GM21786 (cell line): ENCODE measurements at regions not wholly inside any gene's neighbourhood (a gene's known extent, or its start where the extent isn't known, plus 50 kb on each side); places are given as distances from the start of the nearest gene placed in this dataset.
"Not testable (repeated sequence)": the region's sequence is repeated elsewhere in the genome, so short reads cannot be mapped to it uniquely, and the experiment has no call there.

Experiments used
- ATAC-seq: cut with Tn5 transposase; IDR thresholded peaks from one replicate; pipeline ENCODE4 v1.9.1; 2021; ENCODE audit not compliant: unreplicated experiment

DNA sequence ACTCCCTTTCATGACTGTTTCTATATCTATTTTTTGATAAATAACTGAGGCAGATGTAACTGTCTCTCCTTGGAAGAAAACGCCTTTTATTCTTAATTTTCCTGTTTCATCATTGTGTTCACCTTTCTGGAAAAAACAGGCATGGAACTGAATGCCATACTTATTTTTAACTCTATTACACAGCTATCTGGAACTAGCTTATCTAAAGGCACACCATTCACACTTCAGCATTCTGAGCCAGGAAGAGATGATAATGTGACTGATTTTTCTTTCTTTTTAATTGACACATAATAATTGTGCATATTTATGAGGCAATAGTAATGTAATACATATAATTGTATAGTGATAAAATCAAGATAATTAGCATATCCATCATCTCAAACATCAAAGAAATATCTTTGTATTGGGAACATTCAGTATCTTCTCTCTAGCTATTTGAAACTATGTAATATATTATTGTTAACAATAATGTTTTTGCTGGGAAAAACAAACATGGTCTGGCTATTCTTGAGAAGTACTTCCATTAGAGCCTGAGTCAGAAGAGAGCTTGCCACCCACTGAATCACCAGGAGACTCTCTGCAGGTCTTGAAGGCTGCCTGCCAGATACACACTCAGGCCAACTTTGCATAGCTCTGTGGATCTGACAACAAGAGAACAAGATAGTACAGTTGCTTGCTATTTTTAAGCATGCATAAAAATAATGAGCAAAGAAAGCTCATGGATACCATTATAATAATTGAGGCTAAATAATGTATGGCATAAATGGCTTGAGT lies 501.0 kb upstream of the EDIL3 start:
- ATAC-seq: no peak

DNA sequence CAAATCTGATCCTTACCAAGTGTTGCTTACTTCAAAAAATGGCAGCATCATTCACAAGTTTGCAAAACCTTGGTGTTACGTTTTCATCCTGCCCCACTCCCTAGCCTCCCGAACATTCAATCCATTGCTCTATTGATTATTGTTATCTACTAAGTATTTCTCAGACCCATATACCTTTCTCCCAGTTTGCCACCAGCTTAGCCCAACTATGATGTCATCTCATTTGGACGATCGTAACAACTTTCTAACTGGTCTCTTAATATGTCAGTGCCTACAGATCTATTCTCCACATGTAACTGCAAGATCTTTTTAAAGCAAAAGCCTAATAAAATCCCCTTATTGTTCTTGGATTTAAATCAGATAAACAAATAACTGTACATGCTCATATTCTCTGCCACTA lies 497.1 kb upstream of the EDIL3 start:
- no peak for ATAC-seq

DNA sequence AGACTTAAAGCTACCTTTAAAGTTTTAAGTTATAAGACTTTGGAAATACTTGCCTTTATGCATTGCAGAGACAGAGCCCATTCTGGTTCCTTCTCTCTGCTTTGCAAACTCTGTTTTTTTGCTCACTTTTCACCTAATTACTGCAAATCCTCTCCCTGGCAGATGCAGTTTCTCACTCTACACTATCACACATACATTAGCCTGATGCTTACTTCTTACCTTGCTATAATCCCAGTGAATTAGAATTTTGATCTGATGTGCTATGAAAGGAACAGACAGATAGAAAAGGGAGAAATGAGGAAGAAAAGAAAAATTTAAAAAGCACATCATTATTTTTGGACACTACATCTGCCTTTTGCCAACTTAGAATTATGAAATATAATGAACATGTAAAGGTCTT lies 489.5 kb upstream of the EDIL3 start:
- ATAC-seq: no peak

- no peak for ATAC-seq
Measured at GRCh38 chr5:84872768-84873167, 488.1 kb upstream of the EDIL3 start.

GRCh38 chr5:84870369-84870768 lies 485.7 kb upstream of the EDIL3 start:
- ATAC-seq: no peak

- no peak for ATAC-seq
Measured at GRCh38 chr5:84869675-84870074, 485.0 kb upstream of the EDIL3 start.

- ATAC-seq: not testable (repeated sequence)
Measured at GRCh38 chr5:84863936-84864335, 479.3 kb upstream of the EDIL3 start.

- ATAC-seq: no peak
Measured at GRCh38 chr5:84863020-84863419, 478.3 kb upstream of the EDIL3 start.

GRCh38 chr5:84862132-84862531 lies 477.5 kb upstream of the EDIL3 start:
- no peak for ATAC-seq

DNA sequence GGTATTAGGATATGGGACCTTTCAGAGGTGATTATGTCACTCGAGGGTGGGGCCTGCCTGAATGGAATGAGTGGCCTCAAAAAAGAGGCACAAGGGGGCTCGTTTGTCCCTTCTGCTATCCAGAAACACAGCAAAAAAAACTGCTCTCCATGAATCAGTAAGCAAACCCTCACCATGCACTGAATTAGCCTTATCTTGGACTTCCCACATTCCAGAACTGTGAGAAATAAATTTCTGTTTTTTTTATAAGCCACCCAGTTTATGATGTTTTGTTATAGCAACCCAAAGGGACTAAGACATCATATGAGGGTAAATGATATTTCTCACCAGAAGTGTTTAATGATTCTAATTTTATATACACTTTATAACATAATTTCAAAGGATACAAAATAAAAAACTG lies 476.6 kb upstream of the EDIL3 start:
- no peak for ATAC-seq

- ATAC-seq: no peak
Measured at GRCh38 chr5:84859056-84859455, 474.4 kb upstream of the EDIL3 start.

DNA sequence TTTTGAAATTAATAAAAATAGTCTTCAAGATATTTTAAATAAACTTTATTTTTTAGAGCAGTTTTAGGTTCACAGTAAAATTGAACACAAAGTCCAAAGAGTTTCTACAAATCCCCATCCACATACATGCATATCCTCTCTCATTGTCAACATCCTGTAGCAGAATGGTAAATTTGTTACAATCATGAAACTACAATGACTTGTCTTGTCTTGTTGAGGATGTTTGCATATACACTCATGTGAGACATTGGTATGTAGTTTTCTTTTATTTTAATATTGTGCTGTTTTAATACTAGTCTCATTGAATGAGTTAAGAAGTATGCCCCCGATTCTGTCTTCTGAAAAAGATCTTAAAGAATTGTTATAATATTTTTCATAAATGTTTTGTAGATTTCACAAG lies 447.0 kb upstream of the EDIL3 start:
- no peak for ATAC-seq

DNA sequence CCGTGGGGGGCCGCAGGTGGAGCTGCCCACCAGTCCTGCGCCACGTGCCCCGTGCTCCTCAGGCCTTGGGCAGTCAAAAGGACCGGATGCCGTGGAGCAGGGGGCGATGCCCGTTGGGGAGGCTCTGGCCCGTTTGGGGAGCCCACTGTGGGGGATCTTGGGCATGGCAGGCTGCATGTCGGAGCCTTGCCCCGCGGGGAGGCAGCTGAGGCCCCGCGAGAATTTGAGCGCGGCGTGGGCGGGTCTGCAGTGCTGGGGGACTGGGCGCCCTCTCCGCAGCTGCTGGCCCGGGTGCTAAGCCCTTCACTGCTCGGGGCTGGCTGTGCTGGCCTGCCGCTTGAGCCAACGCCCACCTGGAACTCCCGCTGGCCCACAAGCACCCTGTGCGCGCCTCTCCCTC lies 445.6 kb upstream of the EDIL3 start:
- no peak for ATAC-seq

GRCh38 chr5:84825606-84826005 lies 440.9 kb upstream of the EDIL3 start:
- ATAC-seq: no peak

DNA sequence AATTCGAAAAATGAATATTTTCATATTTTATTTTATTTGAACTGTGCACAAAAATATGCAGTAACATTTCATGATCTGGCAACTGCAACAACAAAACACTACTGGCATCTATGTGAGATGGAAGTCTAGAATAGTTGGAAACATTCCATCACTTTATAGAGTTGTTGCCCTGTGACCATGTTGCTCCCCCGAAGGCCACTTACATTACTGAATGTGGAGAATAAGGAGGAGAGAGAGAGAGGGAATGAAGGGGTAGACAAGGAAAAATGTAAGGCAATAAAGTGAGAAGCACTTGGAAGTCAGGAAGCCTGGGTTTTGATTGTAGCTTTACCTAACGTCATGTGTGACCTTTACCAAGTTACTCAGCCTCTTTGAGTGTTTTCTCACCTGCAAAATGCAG lies 437.2 kb upstream of the EDIL3 start:
- ATAC-seq: no peak

GRCh38 chr5:84817953-84818352 lies 433.3 kb upstream of the EDIL3 start:
- no peak for ATAC-seq

DNA sequence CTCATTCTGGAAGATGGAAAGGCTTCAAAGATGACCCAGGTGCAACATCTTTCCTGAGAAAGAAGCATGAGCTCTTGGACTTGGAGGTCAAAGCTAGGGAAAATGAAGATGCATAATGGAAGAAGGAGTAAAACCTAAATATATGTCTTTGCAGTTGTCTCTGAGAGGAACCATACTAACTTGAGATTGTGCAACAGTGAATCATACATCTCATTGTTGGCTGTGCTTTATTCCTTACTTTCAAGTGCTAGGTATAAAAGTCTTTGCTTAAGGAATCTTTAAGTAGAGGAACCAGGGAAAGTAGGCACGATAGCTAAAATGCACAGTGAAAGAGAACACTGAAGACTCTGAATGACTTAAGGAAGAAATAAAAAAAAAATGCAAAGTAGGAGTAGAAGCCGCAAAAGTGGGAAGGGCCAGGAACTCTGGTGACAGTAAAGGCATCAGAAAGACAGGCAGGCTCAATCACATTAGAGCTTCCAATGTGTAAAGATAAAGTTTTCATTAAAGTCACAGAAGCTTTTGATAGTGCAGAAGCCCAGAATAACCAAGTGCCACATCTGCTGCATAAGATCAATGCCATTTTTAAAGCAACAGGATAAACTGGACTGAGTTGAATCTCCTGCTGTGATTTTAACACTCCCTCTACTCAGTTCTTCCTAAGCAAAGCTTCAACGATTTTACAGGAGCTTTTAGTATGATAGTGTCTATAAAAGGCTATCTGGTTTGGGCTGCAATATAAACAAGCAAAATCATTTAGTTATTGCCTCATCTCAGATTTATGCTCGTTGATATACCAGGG lies 432.3 kb upstream of the EDIL3 start:
- no peak for ATAC-seq

DNA sequence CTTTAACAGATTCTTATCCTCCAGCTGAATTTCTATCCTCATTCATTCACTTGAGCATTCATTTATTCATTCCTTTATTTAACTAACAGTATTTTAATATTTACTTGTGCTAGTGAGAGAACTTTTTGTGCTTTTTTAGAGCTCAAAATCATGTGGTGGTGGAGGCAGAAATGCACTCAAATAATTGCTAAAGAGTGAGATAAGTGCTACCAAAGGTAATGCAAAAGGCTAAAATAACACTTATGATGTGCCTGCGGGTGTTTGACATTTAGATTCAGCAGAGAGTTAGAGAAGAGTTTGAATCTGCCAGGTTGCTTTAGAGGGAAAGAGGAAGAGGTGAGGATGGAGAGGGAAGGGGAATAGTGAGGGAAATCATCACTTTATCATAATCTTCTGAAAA lies 431.5 kb upstream of the EDIL3 start:
- ATAC-seq: no peak

- ATAC-seq: no peak
Measured at GRCh38 chr5:84805473-84805872, 420.8 kb upstream of the EDIL3 start.

- no peak for ATAC-seq
Measured at GRCh38 chr5:84796399-84796798, 411.7 kb upstream of the EDIL3 start.

DNA sequence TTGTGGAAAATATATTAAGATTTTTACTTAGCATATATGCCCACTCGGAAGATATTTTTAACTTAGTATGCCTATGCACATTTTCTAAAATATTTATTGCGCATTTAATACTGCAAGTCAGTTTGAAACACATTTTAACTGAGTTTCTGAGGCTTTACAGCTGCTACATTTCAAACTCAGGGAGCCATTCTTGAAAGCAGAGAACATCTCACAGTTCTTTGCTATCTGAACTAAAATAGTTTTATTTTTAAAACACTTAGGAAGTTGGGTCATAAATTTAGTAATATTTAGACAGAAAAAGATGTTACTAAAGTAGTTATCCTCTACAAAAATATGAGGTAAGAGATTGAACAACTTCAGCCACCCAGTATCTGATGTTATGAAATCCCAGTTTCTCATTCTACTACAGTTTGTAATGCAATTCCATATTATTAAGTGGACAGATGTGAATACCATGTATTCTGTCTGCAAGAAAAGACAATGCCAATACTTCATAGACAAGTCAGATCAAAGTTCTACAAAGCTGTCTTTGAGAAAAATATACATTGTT lies 409.9 kb upstream of the EDIL3 start:
- ATAC-seq: no peak

DNA sequence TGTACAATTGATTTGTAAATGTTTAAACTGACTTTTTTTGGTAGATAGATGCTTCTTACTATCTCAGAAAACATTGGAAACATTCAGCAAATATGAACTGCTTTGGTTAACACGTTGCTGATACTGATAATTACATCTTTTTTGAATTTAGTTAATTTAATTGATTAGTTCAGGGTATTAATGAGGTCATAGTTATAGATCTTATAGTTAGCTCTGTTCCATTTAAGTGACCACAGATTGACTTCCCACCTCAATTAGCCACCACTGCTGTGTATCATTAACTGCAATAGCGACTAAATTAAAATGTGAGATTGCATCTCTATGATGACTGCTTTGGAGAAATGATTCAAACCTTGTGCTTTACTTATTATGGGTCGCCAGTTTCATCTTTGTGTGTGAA lies 407.1 kb upstream of the EDIL3 start:
- ATAC-seq: no peak
